Nephron progenitor cell (in vitro differentiated cells): ENCODE measurements at regions not wholly inside any gene's neighbourhood (a gene's known extent, or its start where the extent isn't known, plus 50 kb on each side); places are given as distances from the start of the nearest gene placed in this dataset.

Experiments used
- DNase-seq: peaks from one replicate; pipeline ENCODE4 v3.0.0; 2021
- H3K27ac Mint-ChIP-seq: 2 replicates; pipeline ENCODE4 v1.8.0; 2021; ENCODE audit warnings: mild to moderate bottlenecking, moderate library complexity, mixed read lengths
- H3K27me3 Mint-ChIP-seq: 2 replicates; pipeline ENCODE4 v1.8.0; 2021; ENCODE audit warnings: mild to moderate bottlenecking, low read depth, mixed read lengths; ENCODE audit not compliant: poor library complexity
- H3K36me3 Mint-ChIP-seq: 2 replicates; pipeline ENCODE4 v1.8.0; 2021; ENCODE audit warnings: low read depth, mixed read lengths
- H3K4me1 Mint-ChIP-seq: 2 replicates; pipeline ENCODE4 v1.8.0; 2021; ENCODE audit warnings: mixed read lengths
- H3K4me3 Mint-ChIP-seq: 2 replicates; pipeline ENCODE4 v1.8.0; 2021; ENCODE audit warnings: mild to moderate bottlenecking, moderate library complexity, mixed read lengths
- H3K9me3 Mint-ChIP-seq: 2 replicates; pipeline ENCODE4 v1.8.0; 2021; ENCODE audit warnings: mild to moderate bottlenecking, moderate library complexity, mixed read lengths
- TF ChIP-seq, protein P1 (sequence below): fragments of 200-600 bp; sonication (generic); IDR thresholded peaks from 2 replicates; pipeline ENCODE4 v1.5.0; 2021; ENCODE audit warnings: antibody characterized with exemption

DNA sequence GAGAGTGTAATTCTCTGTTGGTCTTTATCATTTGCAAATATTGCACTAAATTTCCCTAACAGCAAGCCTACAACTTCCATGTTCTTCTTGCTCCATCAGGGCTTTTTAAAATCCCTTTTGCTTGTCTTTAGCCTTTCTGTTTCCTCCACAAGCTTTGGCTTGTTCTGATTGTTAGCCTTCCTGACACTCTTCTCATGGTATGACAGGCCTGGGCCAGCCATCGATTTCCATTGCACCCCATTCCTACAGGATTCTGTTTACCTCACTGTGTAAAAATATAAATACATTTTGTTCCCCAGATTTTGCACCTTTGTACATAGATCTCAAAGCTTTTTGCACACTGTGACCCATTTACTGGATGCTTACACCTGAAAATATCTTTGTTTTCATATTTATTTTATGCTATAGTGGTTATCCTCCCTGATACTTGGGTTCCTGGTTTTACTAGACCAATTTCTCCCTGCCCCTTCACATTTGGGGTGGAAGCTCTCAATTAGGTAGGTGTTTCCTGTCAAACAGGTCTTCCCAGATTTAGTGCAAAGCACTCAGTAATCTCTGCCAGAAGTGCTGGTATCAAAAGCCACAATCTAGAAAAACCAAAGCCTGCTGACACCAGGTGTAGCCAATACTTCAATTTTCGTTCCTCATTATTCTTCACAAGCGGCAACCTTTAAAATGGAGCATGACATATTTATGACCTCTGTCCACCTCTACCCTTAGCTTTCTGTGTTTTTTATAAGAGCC is 57.9 kb upstream of the PPP2R3A start:
- Mint-ChIP-seq H3K4me3 (no peak overlapping the region), H3K36me3 (no peaks in the 10 kb centered on the region), H3K9me3 (no peaks in the 10 kb centered on the region), H3K27me3 (no peaks in the 10 kb centered on the region), H3K27ac (no peak overlapping the region), H3K4me1 (peaks cover 25% of the 10 kb centered on the region)
- no peak for DNase-seq
- TF ChIP-seq, protein P1, sequence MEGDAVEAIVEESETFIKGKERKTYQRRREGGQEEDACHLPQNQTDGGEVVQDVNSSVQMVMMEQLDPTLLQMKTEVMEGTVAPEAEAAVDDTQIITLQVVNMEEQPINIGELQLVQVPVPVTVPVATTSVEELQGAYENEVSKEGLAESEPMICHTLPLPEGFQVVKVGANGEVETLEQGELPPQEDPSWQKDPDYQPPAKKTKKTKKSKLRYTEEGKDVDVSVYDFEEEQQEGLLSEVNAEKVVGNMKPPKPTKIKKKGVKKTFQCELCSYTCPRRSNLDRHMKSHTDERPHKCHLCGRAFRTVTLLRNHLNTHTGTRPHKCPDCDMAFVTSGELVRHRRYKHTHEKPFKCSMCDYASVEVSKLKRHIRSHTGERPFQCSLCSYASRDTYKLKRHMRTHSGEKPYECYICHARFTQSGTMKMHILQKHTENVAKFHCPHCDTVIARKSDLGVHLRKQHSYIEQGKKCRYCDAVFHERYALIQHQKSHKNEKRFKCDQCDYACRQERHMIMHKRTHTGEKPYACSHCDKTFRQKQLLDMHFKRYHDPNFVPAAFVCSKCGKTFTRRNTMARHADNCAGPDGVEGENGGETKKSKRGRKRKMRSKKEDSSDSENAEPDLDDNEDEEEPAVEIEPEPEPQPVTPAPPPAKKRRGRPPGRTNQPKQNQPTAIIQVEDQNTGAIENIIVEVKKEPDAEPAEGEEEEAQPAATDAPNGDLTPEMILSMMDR, result no peak

DNA sequence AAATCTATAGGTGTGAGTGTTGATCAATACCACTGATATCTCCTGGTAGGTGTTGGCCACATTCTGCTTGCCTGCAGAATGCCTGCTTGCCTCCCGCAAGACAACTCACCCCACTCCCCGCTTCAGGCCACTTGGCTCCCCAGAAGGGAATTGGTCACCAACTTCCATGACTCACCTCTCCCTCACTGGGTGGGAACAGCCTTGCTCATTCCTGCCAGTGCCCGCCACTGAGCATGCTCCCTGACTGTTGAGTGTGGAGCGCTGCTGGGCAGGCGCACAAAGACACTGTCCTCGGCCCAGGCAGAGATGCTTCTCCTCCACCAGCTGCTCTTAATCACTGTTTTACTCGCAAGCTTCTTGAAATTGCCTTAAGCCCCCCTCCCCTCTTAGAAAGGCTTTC is 57.3 kb upstream of the PPP2R3A start:
- Mint-ChIP-seq H3K27ac (no peak overlapping the region), H3K36me3 (no peaks in the 10 kb centered on the region), H3K9me3 (no peaks in the 10 kb centered on the region), H3K4me3 (no peak overlapping the region), H3K27me3 (no peaks in the 10 kb centered on the region), H3K4me1 (peaks cover 25% of the 10 kb centered on the region)
- no peak for DNase-seq
- TF ChIP-seq, protein P1, result no peak

DNA sequence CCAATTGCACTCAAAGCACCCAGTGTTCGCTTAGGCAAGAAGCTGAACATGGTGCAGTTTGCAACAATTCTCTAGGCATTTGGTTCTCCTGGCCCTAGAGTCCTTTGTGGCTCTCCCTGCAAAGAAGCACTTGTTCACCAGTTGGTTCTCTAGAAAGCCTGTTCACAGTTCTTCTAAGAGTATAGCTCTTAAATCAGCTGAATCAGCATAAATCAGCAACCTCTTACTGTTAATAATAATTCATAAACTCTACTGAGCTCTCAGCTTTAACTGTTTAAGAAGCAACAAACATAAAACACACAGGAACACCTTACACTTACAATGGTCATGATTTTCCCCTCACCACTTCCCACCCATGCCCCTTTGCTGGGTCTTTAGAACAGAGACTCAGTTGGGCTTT is 56.8 kb upstream of the PPP2R3A start:
- no peaks in the 10 kb centered on the region for H3K9me3 Mint-ChIP-seq

DNA sequence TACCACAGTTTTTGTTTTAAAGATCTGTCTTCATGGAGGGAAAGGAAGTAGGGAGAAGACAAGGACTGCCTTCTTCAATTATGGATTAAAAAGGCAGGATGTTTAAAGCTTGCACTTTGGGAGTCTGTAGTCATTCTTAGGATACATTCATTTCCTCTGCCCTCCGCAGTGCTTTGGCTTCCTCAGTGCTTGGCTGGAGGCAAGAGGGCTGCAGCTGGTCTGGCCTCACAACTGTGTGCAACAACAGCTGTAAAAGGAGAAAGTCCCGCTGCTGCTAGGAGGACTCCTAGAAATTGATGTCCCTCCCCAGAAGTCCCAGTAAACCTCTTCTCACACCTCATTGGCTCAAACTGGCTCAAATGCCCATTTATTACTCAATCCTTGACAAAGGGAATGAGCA is 54.4 kb upstream of the PPP2R3A start:
- TF ChIP-seq, protein P1, result no peak
- no peak overlapping the region for H3K27ac Mint-ChIP-seq
- no peaks in the 10 kb centered on the region for H3K27me3 Mint-ChIP-seq
- no peak for DNase-seq
- no peaks in the 10 kb centered on the region for H3K9me3 Mint-ChIP-seq
- no peaks in the 10 kb centered on the region for H3K36me3 Mint-ChIP-seq
- peaks cover 25% of the 10 kb centered on the region for H3K4me1 Mint-ChIP-seq
- H3K4me3 Mint-ChIP-seq, result no peak overlapping the region

More for the DNA sequence above, 56.8 kb upstream of the PPP2R3A start:
- Mint-ChIP-seq H3K36me3 (no peaks in the 10 kb centered on the region), H3K27me3 (no peaks in the 10 kb centered on the region), H3K4me1 (peaks cover 25% of the 10 kb centered on the region), H3K4me3 (no peak overlapping the region), H3K27ac (no peak overlapping the region)
- DNase-seq, result no peak
- TF ChIP-seq, protein P1, result no peak

DNA sequence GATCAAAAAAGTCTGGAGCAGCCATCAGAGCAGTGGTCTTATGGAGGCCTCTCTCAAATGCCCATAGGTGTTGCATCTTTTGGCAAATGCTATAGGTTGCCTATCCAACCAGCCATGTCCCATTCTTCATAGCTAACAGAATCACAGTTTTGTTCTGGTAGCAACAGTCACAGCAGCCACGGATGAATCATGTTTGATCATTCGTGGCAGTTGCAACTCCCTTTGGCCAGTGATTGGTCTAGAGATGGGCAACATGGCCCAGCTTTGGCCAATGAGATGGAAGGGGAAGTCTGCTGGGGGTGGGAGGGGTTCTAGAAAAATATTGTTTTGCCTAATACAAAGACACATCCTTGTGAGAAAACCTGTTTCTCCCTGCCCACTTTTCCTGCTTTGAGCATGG is 50.3 kb upstream of the PPP2R3A start:
- Mint-ChIP-seq H3K4me3 (no peak overlapping the region), H3K27ac (no peak overlapping the region), H3K27me3 (no peaks in the 10 kb centered on the region), H3K9me3 (no peaks in the 10 kb centered on the region), H3K4me1 (peaks cover 10% of the 10 kb centered on the region), H3K36me3 (no peaks in the 10 kb centered on the region)
- no peak for DNase-seq
- TF ChIP-seq, protein P1, result no peak
